SK-N-SH (cell line): ENCODE measurements at regions not wholly inside any gene's neighbourhood (a gene's known extent, or its start where the extent isn't known, plus 50 kb on each side); places are given as distances from the start of the nearest gene placed in this dataset.
"Not testable (repeated sequence)": the region's sequence is repeated elsewhere in the genome, so short reads cannot be mapped to it uniquely, and the experiment has no call there.

Source experiments
- CTCF ChIA-PET: fragments of 300-600, 350-600 bp; formaldehyde crosslinking; extraction: SDS; loops from one replicate; lab custom pipeline; 2021; lab: Yijun Ruan, JAX
- POLR2A ChIA-PET: fragments of 350-600 bp; sonication (Branson Sonifier 250); formaldehyde crosslinking; extraction: SDS; loops from one replicate; lab custom pipeline; 2020; ENCODE audit warnings: antibody characterized with exemption, inconsistent platforms; lab: Yijun Ruan, JAX
- DNase-seq: peaks from one replicate; pipeline ENCODE4 v3.0.0; 2012
- H2AFZ ChIP-seq: fragments of 200-600 bp; sonication (generic); 2 replicates; pipeline ENCODE4 v1.8.1; 2016; ENCODE audit warnings: antibody characterized with exemption, mild to moderate bottlenecking, low read depth
- H3F3A ChIP-seq: fragments of 200-600 bp; sonication (generic); replicated peaks from 2 replicates; pipeline ENCODE3; 2016; ENCODE audit warnings: antibody characterized with exemption, mild to moderate bottlenecking; ENCODE audit not compliant: insufficient read depth
- H3K27ac ChIP-seq, 2 experiments: fragments of 200-500 bp in 1 of 2; fragments of 200-600 bp in 1 of 2; sonication (Bioruptor generic) in 1 of 2; sonication (generic), shearing (Covaris generic) in 1 of 2; 2 replicates each; pipeline versions ENCODE4 v1.5.1 to v1.6.1; 2014 to 2016; ENCODE audit warnings: low read depth in 2 of 2, inconsistent platforms in 1 of 2, low read length in 1 of 2, mild to moderate bottlenecking in 1 of 2, mixed read lengths in 1 of 2
- H3K27me3 ChIP-seq: fragments of 200-600 bp; sonication (generic), shearing (Covaris generic); 2 replicates; pipeline ENCODE4 v1.6.1; 2016; ENCODE audit warnings: mixed run types; ENCODE audit not compliant: insufficient read depth
- H3K36me3 ChIP-seq, 2 experiments: fragments of 200-500 bp in 1 of 2; fragments of 200-600 bp in 1 of 2; sonication (Bioruptor generic) in 1 of 2; sonication (generic) in 1 of 2; replicated peaks in 1 of 2; 2 replicates each; pipeline versions ENCODE3 to v1.5.1; 2014 to 2016; ENCODE audit warnings: low read length in 1 of 2, mild to moderate bottlenecking in 1 of 2; ENCODE audit not compliant: insufficient read depth in 2 of 2, control insufficient read depth in 1 of 2
- H3K4me1 ChIP-seq, 2 experiments: fragments of 200-500 bp in 1 of 2; fragments of 200-600 bp in 1 of 2; sonication (Bioruptor generic) in 1 of 2; sonication (generic), shearing (Covaris generic) in 1 of 2; 2 replicates each; pipeline versions ENCODE4 v1.5.1 to v1.6.1; 2014 to 2016; ENCODE audit warnings: low read depth in 1 of 2, low read length in 1 of 2, mixed run types in 1 of 2; ENCODE audit not compliant: insufficient read depth in 2 of 2, control insufficient read depth in 1 of 2
- H3K4me2 ChIP-seq: fragments of 200-600 bp; sonication (generic), shearing (Covaris generic); 2 replicates; pipeline ENCODE4 v1.6.1; 2017; ENCODE audit warnings: mixed run types
- H3K4me3 ChIP-seq, 2 experiments: fragments of 200-500 bp in 1 of 2; fragments of 200-600 bp in 1 of 2; sonication (Bioruptor generic) in 1 of 2; sonication (generic), shearing (Covaris generic) in 1 of 2; 2 replicates each; pipeline versions ENCODE4 v1.5.1 to v1.8.1; 2014 to 2016; ENCODE audit warnings: low read depth in 2 of 2, inconsistent platforms in 1 of 2, low read length in 1 of 2, mild to moderate bottlenecking in 1 of 2, mixed read lengths in 1 of 2, moderate library complexity in 1 of 2
- H3K79me2 ChIP-seq: fragments of 200-600 bp; sonication (generic); 2 replicates; pipeline ENCODE4 v1.8.1; 2017; ENCODE audit warnings: mild to moderate bottlenecking; ENCODE audit not compliant: insufficient read depth
- H3K9ac ChIP-seq: fragments of 200-600 bp; sonication (generic); 2 replicates; pipeline ENCODE4 v1.6.1; 2017; ENCODE audit warnings: mixed run types
- H3K9me2 ChIP-seq: fragments of 200-600 bp; sonication (generic); 2 replicates; pipeline ENCODE4 v1.6.1; 2017; ENCODE audit warnings: mixed run types
- H3K9me3 ChIP-seq: fragments of 200-600 bp; sonication (generic); 2 replicates; pipeline ENCODE4 v1.6.1; 2017; ENCODE audit warnings: mixed run types, mild to moderate bottlenecking, moderate library complexity
- H4K20me1 ChIP-seq: fragments of 200-600 bp; sonication (generic); 2 replicates; pipeline ENCODE4 v1.6.1; 2017; ENCODE audit warnings: mild to moderate bottlenecking, mixed run types; ENCODE audit not compliant: insufficient read depth
- EP300 ChIP-seq, 2 experiments: IDR thresholded peaks; 2 replicates each; pipeline versions ENCODE4 v1.4.0 to v1.6.1; 2012; ENCODE audit warnings: borderline replicate concordance in 1 of 2, low read depth in 1 of 2, low read length in 1 of 2
- FOSL2 ChIP-seq: IDR thresholded peaks from 2 replicates; pipeline ENCODE4 v1.4.0; 2012; ENCODE audit warnings: low read depth, mild to moderate bottlenecking, moderate library complexity, borderline replicate concordance
- GABPA ChIP-seq: IDR thresholded peaks from 2 replicates; pipeline ENCODE4 v1.4.0; 2012; ENCODE audit warnings: low read depth, mild to moderate bottlenecking
- IRF3 ChIP-seq: fragments of 150-350 bp; IDR thresholded peaks from 2 replicates; pipeline ENCODE4 v1.6.1; 2016; ENCODE audit warnings: mild to moderate bottlenecking, low read depth, low read length
- MAX ChIP-seq: IDR thresholded peaks from 2 replicates; pipeline ENCODE4 v1.4.0; 2012; ENCODE audit warnings: low read depth
- NRF1 ChIP-seq: IDR thresholded peaks from 2 replicates; pipeline ENCODE4 v1.6.1; 2012; ENCODE audit warnings: low read depth, mild to moderate bottlenecking, low read length
- RAD21 ChIP-seq: IDR thresholded peaks from 2 replicates; pipeline ENCODE4 v1.6.1; 2012; ENCODE audit warnings: mild to moderate bottlenecking, low read length
- RFX5 ChIP-seq: IDR thresholded peaks from 2 replicates; pipeline ENCODE4 v1.6.1; 2012; ENCODE audit warnings: mild to moderate bottlenecking, improper control_type of control experiment, low read length
- SIN3A ChIP-seq: IDR thresholded peaks from 2 replicates; pipeline ENCODE4 v1.6.1; 2012; ENCODE audit warnings: low read depth, mild to moderate bottlenecking, low read length, moderate library complexity, borderline replicate concordance
- SMC3 ChIP-seq: IDR thresholded peaks from 2 replicates; pipeline ENCODE4 v1.6.1; 2012; ENCODE audit warnings: low read depth, low read length, improper control_type of control experiment
- TEAD4 ChIP-seq: IDR thresholded peaks from 2 replicates; pipeline ENCODE4 v1.4.0; 2012; ENCODE audit warnings: mild to moderate bottlenecking, borderline replicate concordance; ENCODE audit not compliant: insufficient read depth
- YY1 ChIP-seq: IDR thresholded peaks from 2 replicates; pipeline ENCODE4 v1.4.0; 2012; ENCODE audit warnings: low read depth, mild to moderate bottlenecking
- WGBS: methylation state at CpG from one replicate; pipeline ENCODE4 v1.1.6; 2017; ENCODE audit warnings: low lambda C conversion rate; 5-methylcytosine and 5-hydroxymethylcytosine counted together

GRCh38 chr17:45644637-45645036 is 139.5 kb upstream of the CRHR1 start:
- H2AFZ ChIP-seq, H3K4me2 ChIP-seq, H3K36me3 ChIP-seq, H3K9ac ChIP-seq, H3K9me3 ChIP-seq, DNase-seq, H3F3A ChIP-seq, H3K27me3 ChIP-seq, H4K20me1 ChIP-seq, H3K4me3 ChIP-seq, H3K4me1 ChIP-seq, H3K27ac ChIP-seq, H3K9me2 ChIP-seq, H3K79me2 ChIP-seq: not testable (repeated sequence)
- WGBS = 36% methylated on average over 1 of the region's 1 CpG
- POLR2A ChIA-PET = interaction anchor here (0.6 kb wide), 1 partner anchor 174 kb away, joined by 3 read pairs; no protein-coding TSS in a partner anchor
- TF ChIP-seq FOSL2 = 0 out of 2 replicates have a peak, but pooled peaks have one; percentile 5
- CTCF ChIA-PET = interaction anchor here (0.6 to 1.9 kb wide), 3 partner anchors 130 to 208 kb away, joined by 3 to 10 read pairs (median 3); no protein-coding TSS in a partner anchor

DNA sequence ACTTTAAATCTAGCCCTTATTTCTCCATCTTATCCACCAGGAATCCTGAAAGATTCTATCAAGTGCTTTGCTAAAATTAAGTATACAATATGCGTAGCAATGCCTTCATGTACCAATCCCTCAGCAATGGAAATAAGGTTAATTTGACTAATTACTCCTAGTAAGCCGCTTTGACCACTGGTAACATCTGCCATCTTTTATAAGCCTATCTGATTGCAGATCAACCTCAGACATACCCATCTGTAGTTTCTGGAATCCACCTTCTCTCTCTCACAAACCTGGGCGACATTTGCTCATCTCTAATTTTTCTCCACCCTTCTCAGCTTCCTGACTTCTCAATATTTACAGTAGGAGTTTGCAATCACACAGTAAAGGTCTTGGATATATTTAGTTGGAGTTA is 138.8 kb upstream of the CRHR1 start:
- ChIA-PET POLR2A (no interaction called here), CTCF (interaction anchor here (1.0 to 2.8 kb wide), 3 partner anchors 77 to 207 kb away, joined by 3 to 10 read pairs (median 7); no protein-coding TSS in a partner anchor)
- Histone ChIP-seq H3K27me3 (peaks cover 1% of the 10 kb centered on the region; the same call in 1 of the 2 replicates), H3K27ac (no peak overlapping the region), H3K4me3 (no peak overlapping the region), H2AFZ (no peak overlapping the region), H3F3A (no peaks in the 10 kb centered on the region), H3K4me2 (no peak overlapping the region), H4K20me1 (no peaks in the 10 kb centered on the region), H3K9ac (no peak overlapping the region), H3K4me1 (no peaks in the 10 kb centered on the region), H3K79me2 (no peaks in the 10 kb centered on the region), H3K9me3 (no peaks in the 10 kb centered on the region), H3K9me2 (no peaks in the 10 kb centered on the region), H3K36me3 (no peaks in the 10 kb centered on the region)
- no peak for TF ChIP-seq FOSL2
- TF ChIP-seq RFX5 = no peak
- TF ChIP-seq MAX = no peak
- TF ChIP-seq TEAD4 = no peak
- TF ChIP-seq YY1 = no peak
- TF ChIP-seq SIN3A = no peak
- TF ChIP-seq IRF3 = no peak
- TF ChIP-seq NRF1 = no peak
- TF ChIP-seq SMC3 = no peak
- no peak for TF ChIP-seq RAD21
- TF ChIP-seq EP300 (IDR thresholded peaks at IDR 0.05; ENCODE audit: borderline replicate concordance in 1 of 2, low read depth in 1 of 2, low read length in 1 of 2) = no peak
- TF ChIP-seq GABPA = no peak
- no peak for DNase-seq
- 60% methylated on average over 3 of the region's 3 CpGs for WGBS
